GM21786 (cell line): ENCODE measurements at regions not wholly inside any gene's neighbourhood (a gene's known extent, or its start where the extent isn't known, plus 50 kb on each side); places are given as distances from the start of the nearest gene placed in this dataset.

ENCODE experiments used
- ATAC-seq: cut with Tn5 transposase; IDR thresholded peaks from one replicate; pipeline ENCODE4 v1.9.1; 2021; ENCODE audit not compliant: unreplicated experiment

DNA sequence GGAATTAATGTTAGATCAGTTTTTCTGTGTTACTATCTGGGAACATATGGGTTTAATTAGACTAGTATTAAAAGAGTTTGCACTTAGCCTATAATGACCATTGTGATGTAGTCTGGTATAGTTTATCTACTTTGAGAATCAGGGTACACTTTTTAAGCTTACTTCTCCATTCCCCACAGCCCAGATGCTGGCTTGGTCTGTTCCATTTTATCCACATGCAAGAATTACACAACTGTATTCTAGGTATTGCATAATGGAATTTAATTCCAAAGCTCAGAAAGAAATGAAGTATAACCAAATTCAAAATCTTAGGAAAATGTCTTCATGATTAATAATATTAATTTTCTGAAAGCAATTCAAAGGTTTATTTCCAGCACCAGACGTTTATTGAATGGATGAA is 122.2 kb upstream of the PDGFD start:
- no peak for ATAC-seq

DNA sequence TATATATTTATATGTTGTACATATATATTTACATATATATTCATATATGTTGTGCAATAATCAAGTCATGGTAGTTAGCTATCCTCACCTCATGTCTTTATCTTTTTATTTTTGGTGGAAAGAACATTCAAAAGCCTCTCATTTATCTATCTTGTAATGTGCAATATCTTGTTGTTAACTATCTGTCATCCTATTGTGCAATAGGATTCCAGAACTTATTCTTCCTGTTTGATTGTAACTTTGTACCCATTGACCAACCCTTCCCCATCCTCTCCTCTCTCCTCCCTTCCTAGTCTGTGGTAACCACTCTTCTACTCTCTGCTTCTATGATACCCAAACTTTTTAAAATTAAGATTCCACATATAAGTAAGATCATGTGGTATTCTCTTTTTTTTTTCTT is 115.6 kb upstream of the PDGFD start:
- ATAC-seq, result no peak

DNA sequence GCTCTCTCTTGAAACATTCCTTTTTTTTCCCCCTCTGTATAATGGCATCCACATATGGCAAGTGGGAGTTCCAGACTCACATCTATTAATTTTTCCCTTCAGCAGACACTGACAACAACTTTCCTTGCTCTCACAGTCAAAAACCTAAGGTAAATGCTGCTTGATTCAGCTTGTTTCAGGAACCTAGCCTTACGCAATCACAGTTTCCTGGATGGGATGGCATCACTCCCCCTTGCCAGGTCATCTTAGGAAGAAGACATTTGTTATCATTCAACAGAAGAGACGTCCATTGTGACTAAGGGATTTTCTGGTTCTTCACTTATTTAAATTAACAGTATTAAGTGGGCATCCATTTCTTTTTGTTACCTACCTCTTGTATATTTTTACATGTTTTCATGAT is 112.0 kb upstream of the PDGFD start:
- ATAC-seq, result no peak

DNA sequence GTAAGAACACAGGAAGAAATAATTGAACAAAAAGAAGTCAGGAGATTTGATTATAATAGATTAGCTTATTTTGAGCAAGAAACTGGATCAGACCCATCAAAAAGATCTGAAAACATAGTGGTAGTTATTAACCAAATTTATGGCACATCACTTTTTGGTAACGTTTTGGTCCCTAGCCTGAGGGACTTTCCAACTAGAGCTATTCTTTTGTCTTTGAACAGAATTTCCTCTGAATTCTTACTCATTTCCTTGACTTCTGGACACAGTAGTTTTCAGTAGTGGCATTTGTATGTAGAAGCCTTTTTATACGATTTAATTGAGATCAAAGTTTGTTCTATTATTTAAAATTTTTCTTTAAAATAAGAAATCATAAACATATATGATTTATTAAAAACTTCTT is 96.5 kb upstream of the PDGFD start:
- no peak for ATAC-seq

DNA sequence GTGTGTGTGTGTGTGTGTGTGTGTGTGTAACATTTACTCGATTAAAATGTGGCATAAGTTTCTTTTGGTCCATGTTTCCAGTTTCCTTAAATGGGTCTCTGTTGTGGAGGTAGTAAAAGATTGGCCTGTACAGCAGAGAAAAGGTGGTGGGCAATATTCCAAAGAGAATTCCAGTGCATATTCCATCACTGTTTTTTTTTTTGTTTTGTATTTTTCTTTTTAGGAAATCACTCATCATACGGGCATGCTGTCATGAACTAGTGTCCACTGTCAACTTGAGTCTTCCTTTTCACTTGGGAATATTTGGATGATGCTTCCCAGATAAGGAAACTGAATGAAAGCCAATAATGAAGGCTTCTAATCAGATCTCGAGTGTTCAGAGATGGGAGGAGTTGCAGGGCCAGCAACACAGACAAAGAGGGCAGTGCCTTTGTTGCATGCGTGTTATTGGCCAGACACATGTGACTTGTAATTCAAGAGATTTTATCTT is 95.2 kb upstream of the PDGFD start:
- ATAC-seq, result no peak

DNA sequence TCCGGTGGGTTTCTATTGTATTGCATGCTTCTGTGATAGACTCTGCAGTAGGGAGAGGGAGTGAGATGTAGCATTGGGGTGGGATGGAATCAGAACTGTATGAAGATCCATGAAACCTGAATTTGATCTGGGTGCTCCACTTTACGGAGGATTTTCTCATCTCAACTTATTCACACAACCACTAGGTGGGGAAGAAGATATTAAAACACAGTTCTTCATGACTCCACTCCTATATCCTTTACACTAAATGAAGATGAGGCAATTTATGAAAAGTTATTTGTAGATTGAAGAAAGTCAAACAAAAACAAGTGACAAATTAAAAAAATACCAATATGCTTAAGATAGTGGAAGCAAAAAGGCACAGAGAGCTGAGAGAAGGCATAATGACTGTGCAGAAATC is 92.6 kb upstream of the PDGFD start:
- no peak for ATAC-seq

DNA sequence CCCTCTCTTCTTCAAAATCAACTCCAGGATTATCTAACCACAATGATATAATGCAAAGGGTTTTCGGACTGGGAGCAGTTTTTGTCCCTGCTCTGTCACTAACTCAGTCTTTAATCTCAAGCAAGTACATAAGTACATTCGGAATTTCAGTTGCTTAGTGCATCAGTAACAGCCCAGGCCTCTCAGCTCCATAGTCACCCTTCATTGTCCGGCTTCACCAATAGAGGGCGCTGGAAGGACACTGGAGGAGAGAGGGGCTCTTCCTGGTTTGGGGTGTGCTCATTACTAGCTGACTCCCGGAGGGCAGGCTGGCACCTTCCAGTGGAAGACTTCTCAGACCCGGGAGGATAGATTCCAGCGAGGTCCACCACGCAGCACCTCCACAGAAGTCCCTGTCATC is 90.4 kb upstream of the PDGFD start:
- ATAC-seq, result peak; percentile 91

DNA sequence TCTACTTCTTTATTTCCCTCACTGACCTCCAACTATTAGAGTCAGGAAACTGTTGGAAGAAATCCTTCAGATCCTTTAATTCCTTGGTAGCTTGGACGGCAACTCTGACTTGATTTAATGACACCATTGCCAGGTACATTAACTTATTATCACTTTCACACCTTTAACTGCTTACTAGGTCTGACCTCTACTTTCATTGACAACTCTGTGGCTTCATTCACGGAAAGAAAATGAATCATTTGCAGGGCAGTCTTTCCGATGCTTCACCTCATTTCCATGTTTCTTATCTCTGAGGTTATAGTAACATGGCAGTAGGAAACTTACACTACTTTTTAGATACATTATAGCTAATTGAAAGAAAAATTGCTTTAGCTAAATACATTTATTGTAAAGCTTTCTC is 82.6 kb upstream of the PDGFD start:
- no peak for ATAC-seq

DNA sequence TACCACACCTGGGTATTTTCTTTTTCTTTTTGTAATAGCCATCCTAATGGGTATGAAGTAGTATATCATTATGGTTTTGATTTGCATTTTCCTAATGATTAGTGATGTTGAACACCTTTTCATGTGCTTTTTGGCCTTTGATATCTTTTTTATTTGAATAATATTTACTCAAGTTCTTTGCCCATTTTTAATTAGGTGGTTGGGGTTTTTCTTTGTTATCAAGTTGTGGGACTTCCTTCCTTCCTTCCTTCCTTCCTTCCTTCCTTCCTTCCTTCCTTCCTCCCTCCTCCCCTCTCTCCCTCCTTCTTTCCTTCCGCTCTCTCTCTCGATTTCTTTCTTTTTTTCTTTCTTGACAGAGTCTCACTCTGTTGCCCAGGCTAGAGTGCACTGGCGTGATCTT is 75.0 kb upstream of the PDGFD start:
- no peak for ATAC-seq

DNA sequence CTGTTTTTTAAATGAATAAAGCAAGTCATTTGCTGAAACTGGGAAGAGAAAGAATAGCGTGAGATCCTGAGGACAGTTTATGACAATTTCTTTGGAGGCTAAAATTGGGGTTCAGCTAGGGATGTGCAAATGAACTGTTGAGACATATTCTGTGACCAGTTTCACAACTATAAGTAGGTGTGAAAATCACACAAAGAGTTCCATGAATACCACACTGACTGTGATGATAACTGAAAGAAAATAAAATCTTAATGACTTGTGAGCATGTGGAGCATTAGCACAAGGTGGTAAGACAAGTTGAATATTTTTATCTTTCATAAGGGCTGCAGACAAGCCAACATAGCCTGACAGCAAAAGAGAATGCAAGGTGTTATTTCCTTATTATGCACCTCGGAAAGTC is 61.1 kb upstream of the PDGFD start:
- ATAC-seq, result no peak

DNA sequence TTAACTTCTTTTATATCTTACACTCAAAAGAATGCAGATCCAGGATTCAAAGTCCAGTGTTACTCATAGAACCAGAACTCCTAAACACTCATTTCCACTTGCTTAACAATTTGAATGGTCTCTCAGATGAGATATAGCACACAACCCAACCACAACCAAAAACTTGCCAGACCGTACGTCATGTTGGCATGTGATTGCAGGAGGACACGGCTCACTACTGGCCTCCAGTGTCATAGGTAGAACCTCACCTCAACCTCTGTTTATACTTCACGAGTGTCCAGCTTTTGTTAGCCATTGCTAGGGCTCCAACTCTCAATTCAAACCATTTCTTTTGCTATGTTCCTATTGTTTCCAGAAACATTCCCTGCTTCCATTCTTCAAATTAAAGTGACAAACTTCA is 58.5 kb upstream of the PDGFD start:
- no peak for ATAC-seq

DNA sequence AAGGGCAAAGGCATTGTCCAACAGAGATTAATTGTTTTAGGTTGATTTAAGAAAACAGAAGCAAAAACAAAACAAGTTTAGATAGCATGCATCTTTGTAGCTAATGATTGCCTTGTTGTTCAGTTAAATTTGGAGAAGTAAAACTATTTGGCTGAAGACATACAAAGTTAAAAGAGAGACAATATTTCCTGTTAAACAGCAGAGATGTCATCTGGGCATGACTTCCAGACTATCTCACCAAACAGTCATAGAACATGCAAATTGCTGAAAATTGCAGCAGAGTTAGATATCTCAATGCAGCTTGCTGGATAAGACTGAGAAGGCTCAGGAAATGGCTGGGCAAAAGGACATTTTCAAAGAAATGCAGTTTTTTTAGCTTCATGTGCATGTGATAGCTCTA is 57.5 kb upstream of the PDGFD start:
- ATAC-seq, result no peak

DNA sequence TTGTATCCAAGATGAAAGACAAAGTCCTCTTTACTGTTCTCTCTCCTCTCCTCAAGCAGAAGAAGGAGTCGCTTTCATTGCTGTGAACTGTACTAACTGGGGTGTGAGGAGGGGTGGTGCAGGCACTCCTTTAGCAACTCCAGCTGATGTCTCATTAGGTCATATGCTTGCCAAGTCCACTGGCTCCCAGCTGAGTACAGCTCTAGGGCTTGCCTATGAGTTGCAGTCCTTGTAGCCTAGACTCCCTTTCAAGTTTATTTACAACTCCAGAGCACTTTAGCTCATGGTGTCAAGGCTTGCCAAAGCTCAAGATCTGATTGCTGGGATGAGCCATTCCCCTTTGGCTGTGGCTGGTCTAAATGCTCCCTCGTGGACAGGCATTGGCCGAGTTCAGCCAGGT is 55.1 kb upstream of the PDGFD start:
- ATAC-seq, result no peak

DNA sequence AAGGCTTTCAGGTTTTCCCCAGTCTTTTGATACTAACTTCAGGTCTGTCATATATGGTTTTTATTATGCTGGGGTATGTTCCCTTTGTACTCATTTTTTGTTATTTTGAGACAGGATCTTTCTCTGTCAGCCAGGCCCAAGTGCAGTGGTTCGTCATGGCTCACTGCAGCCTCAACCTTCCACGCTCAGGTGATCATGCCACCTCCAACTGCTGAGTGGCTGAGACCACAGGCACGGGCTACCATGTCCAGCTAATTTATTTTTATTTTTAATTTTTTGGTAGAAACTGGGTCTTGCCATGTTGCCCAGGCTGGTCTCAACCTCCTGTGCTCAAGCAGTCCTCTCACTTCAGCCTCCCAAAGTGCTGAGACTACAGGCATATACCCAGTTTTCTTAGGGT is 50.6 kb upstream of the PDGFD start:
- ATAC-seq, result no peak
